HepG2 (cell line): ENCODE measurements at regions not wholly inside any gene's neighbourhood (a gene's known extent, or its start where the extent isn't known, plus 50 kb on each side); places are given as distances from the start of the nearest gene placed in this dataset.
A peak's percentile ranks its signal among the peaks of the same experiment; 100 is the strongest.

ENCODE experiments used
- ARID5B ChIP-seq: IDR thresholded peaks from 2 replicates; pipeline ENCODE4 v1.4.0; 2020; ENCODE audit warnings: mild to moderate bottlenecking, missing genetic modification reagents
- CSRNP1 ChIP-seq: sonication (generic); formaldehyde crosslinking; IDR thresholded peaks from 2 replicates; pipeline ENCODE4 v1.8.1; 2023; ENCODE audit warnings: mild to moderate bottlenecking, missing genetic modification reagents
- IKZF1 ChIP-seq: fragments of 450-650 bp; IDR thresholded peaks from 2 replicates; pipeline ENCODE4 v1.7.1; 2016
- MTF1 ChIP-seq: sonication (generic); formaldehyde crosslinking; IDR thresholded peaks from 2 replicates; pipeline ENCODE4 v1.5.0; 2020; ENCODE audit warnings: missing genetic modification reagents
- NFE2 ChIP-seq: sonication (generic); formaldehyde crosslinking; IDR thresholded peaks from 2 replicates; pipeline ENCODE4 v1.4.0; 2020; ENCODE audit warnings: missing genetic modification reagents
- TFDP1 ChIP-seq: IDR thresholded peaks from 2 replicates; pipeline ENCODE4 v1.6.1; 2016; ENCODE audit warnings: missing compliant biosample characterization, missing genetic modification reagents, borderline replicate concordance
- ZNF121 ChIP-seq: sonication (generic); formaldehyde crosslinking; IDR thresholded peaks from 2 replicates; pipeline ENCODE4 v1.5.0; 2020; ENCODE audit warnings: mild to moderate bottlenecking, missing genetic modification reagents
- ZNF468 ChIP-seq: sonication (generic); formaldehyde crosslinking; IDR thresholded peaks from 2 replicates; pipeline ENCODE4 v1.8.0; 2022; ENCODE audit warnings: mild to moderate bottlenecking, moderate library complexity, missing genetic modification reagents
- ZNF547 ChIP-seq: sonication (generic); formaldehyde crosslinking; IDR thresholded peaks from 2 replicates; pipeline ENCODE4 v1.5.1; 2020; ENCODE audit warnings: mild to moderate bottlenecking, missing genetic modification reagents
- ZSCAN22 ChIP-seq: sonication (generic); formaldehyde crosslinking; IDR thresholded peaks from 2 replicates; pipeline ENCODE4 v1.4.0; 2020; ENCODE audit warnings: mild to moderate bottlenecking, missing genetic modification reagents
- TF ChIP-seq, protein P1 (sequence below): sonication (generic); formaldehyde crosslinking; IDR thresholded peaks from 2 replicates; pipeline ENCODE4 v1.5.0; 2020; ENCODE audit warnings: mild to moderate bottlenecking, missing genetic modification reagents, borderline replicate concordance
- TF ChIP-seq, protein P2 (sequence below): sonication (generic); formaldehyde crosslinking; IDR thresholded peaks from 2 replicates; pipeline ENCODE4 v1.4.0; 2020; ENCODE audit warnings: low read depth, mild to moderate bottlenecking, missing genetic modification reagents
- TF ChIP-seq, protein P3 (sequence below): sonication (generic); formaldehyde crosslinking; IDR thresholded peaks from 2 replicates; pipeline ENCODE4 v1.4.0; 2020; ENCODE audit warnings: mild to moderate bottlenecking, missing genetic modification reagents

- TF ChIP-seq, protein P1, sequence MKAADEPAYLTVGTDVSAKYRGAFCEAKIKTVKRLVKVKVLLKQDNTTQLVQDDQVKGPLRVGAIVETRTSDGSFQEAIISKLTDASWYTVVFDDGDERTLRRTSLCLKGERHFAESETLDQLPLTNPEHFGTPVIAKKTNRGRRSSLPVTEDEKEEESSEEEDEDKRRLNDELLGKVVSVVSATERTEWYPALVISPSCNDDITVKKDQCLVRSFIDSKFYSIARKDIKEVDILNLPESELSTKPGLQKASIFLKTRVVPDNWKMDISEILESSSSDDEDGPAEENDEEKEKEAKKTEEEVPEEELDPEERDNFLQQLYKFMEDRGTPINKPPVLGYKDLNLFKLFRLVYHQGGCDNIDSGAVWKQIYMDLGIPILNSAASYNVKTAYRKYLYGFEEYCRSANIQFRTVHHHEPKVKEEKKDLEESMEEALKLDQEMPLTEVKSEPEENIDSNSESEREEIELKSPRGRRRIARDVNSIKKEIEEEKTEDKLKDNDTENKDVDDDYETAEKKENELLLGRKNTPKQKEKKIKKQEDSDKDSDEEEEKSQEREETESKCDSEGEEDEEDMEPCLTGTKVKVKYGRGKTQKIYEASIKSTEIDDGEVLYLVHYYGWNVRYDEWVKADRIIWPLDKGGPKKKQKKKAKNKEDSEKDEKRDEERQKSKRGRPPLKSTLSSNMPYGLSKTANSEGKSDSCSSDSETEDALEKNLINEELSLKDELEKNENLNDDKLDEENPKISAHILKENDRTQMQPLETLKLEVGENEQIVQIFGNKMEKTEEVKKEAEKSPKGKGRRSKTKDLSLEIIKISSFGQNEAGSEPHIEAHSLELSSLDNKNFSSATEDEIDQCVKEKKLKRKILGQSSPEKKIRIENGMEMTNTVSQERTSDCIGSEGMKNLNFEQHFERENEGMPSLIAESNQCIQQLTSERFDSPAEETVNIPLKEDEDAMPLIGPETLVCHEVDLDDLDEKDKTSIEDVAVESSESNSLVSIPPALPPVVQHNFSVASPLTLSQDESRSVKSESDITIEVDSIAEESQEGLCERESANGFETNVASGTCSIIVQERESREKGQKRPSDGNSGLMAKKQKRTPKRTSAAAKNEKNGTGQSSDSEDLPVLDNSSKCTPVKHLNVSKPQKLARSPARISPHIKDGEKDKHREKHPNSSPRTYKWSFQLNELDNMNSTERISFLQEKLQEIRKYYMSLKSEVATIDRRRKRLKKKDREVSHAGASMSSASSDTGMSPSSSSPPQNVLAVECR (CRISPR knock-in tag): no peak
- TF ChIP-seq, protein P2, sequence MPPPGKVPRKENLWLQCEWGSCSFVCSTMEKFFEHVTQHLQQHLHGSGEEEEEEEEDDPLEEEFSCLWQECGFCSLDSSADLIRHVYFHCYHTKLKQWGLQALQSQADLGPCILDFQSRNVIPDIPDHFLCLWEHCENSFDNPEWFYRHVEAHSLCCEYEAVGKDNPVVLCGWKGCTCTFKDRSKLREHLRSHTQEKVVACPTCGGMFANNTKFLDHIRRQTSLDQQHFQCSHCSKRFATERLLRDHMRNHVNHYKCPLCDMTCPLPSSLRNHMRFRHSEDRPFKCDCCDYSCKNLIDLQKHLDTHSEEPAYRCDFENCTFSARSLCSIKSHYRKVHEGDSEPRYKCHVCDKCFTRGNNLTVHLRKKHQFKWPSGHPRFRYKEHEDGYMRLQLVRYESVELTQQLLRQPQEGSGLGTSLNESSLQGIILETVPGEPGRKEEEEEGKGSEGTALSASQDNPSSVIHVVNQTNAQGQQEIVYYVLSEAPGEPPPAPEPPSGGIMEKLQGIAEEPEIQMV: no peak
- TF ChIP-seq, protein P3, sequence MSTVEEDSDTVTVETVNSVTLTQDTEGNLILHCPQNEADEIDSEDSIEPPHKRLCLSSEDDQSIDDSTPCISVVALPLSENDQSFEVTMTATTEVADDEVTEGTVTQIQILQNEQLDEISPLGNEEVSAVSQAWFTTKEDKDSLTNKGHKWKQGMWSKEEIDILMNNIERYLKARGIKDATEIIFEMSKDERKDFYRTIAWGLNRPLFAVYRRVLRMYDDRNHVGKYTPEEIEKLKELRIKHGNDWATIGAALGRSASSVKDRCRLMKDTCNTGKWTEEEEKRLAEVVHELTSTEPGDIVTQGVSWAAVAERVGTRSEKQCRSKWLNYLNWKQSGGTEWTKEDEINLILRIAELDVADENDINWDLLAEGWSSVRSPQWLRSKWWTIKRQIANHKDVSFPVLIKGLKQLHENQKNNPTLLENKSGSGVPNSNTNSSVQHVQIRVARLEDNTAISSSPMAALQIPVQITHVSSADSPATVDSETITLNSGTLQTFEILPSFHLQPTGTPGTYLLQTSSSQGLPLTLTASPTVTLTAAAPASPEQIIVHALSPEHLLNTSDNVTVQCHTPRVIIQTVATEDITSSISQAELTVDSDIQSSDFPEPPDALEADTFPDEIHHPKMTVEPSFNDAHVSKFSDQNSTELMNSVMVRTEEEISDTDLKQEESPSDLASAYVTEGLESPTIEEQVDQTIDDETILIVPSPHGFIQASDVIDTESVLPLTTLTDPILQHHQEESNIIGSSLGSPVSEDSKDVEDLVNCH (CRISPR knock-in tag): no peak
- TF ChIP-seq ZNF547: no peak
- TF ChIP-seq CSRNP1 (CRISPR knock-in tag): no peak
- TF ChIP-seq ZNF121 (CRISPR knock-in tag): no peak
- no peak for TF ChIP-seq ZNF468 (CRISPR knock-in tag)
- peak; percentile 90 for TF ChIP-seq ARID5B (CRISPR knock-in tag)
- TF ChIP-seq NFE2: no peak
- no peak for TF ChIP-seq TFDP1 (CRISPR knock-in tag)
- TF ChIP-seq ZSCAN22 (CRISPR knock-in tag): no peak
- TF ChIP-seq MTF1 (CRISPR knock-in tag): no peak
- no peak for TF ChIP-seq IKZF1
Observed at GRCh38 chr1:94759188-94759587, 61.0 kb upstream of the SLC44A3 start (continued).
